GM04503 (cell line): ENCODE measurements at regions not wholly inside any gene's neighbourhood (a gene's known extent, or its start where the extent isn't known, plus 50 kb on each side); places are given as distances from the start of the nearest gene placed in this dataset.

Experiments used
- DNase-seq: peaks from one replicate; pipeline ENCODE4 v3.0.0-alpha.2; 2012; ENCODE audit warnings: low read depth

- no peak for DNase-seq
These were observed 364.4 kb downstream of the ZNF521 start for GRCh38 chr18:24987303-24988252.

GRCh38 chr18:24988253-24988840 is 363.6 kb downstream of the ZNF521 start:
- DNase-seq, result no peak

- no peak for DNase-seq
These were observed 362.0 kb downstream of the ZNF521 start for GRCh38 chr18:24989760-24990593.

GRCh38 chr18:24990671-24991134 is 361.3 kb downstream of the ZNF521 start:
- DNase-seq, result no peak

- no peak for DNase-seq
These were observed 360.6 kb downstream of the ZNF521 start for GRCh38 chr18:24991141-24992060.

GRCh38 chr18:24992491-24992890 is 359.5 kb downstream of the ZNF521 start:
- no peak for DNase-seq

- no peak for DNase-seq
These were observed 358.3 kb downstream of the ZNF521 start for GRCh38 chr18:24993628-24994027.

- DNase-seq, result no peak
These were observed 356.9 kb downstream of the ZNF521 start for GRCh38 chr18:24995056-24995455.

- no peak for DNase-seq
These were observed 356.2 kb downstream of the ZNF521 start for GRCh38 chr18:24995755-24996154.

GRCh38 chr18:24999650-25000267 is 352.2 kb downstream of the ZNF521 start:
- no peak for DNase-seq

GRCh38 chr18:25001803-25002202 is 350.2 kb downstream of the ZNF521 start:
- no peak for DNase-seq

GRCh38 chr18:25005541-25006403 is 346.2 kb downstream of the ZNF521 start:
- no peak for DNase-seq

- no peak for DNase-seq
These were observed 341.2 kb downstream of the ZNF521 start for GRCh38 chr18:25010623-25011374.
